ENCODE measurements at regions not wholly inside any gene's neighbourhood (a gene's known extent, or its start where the extent isn't known, plus 50 kb on each side); places are given as distances from the start of the nearest gene placed in this dataset.

DNA sequence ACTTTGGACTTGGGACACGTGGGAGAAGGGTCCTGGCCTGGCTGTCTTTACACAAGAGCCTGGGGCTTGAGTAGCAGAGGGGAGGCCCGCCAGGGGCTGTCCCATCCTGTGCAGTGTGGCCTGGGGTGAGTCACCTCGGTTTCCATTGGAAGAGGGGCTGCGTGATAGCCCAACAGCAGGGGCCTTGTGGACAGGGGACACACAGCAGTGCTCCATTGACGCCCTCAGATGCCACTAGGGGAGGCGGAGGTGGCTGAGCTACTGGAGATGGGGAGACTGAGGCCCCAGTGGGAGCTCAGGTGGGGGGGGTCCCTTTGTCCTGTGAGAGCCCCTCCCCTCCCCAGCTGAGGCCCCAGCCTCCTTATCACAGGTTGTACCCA, 50.0 kb upstream of the RNU6ATAC start:
- no peak for DNase-seq

DNA sequence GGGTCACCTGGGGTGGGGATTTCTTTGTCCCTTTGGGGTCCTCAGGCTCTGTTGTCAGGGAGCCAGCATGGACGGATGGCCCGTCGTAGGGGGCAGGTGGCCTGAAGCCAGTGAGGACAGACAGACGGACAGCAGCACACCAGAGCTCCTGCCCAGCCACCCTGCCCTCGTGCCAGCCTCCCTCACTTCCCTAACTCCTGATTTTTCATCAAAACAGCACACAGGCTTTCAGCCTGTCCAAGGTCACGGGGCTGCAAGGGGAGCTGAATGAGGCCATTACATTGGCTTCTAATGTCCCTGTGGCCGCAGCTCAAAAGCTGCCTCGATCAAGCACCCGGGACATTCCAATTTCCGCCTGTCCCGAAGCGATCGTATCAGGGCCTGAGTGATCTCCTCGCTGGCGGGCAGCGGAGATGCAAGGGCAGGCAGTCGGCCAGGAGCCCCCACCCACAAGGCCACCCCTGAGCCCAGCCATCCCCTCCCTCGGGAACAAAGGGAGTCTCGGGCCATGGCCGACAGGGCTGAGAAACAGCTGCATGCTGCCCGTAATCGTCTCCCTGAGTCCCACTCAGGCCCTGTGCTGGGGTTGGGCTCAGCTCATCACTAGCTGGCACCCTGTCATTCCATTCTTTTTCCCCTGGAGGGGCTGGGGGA, 50.5 kb upstream of the RNU6ATAC start:
- no peak for DNase-seq

DNA sequence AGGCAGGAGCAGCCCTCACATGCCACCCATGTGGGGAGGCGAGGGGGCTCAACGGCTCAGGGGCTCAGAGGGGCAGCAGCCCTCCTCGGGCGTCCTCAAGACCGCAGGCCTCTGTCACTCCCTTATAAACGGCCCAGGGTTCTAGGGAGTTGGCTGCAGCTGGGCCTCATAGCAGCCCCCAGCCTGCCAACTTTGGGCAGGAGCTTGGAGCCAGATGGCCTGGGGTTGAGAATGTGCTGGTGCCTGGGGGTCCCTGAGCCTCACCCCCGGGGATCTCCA, 51.0 kb upstream of the RNU6ATAC start:
- DNase-seq, result no peak

DNA sequence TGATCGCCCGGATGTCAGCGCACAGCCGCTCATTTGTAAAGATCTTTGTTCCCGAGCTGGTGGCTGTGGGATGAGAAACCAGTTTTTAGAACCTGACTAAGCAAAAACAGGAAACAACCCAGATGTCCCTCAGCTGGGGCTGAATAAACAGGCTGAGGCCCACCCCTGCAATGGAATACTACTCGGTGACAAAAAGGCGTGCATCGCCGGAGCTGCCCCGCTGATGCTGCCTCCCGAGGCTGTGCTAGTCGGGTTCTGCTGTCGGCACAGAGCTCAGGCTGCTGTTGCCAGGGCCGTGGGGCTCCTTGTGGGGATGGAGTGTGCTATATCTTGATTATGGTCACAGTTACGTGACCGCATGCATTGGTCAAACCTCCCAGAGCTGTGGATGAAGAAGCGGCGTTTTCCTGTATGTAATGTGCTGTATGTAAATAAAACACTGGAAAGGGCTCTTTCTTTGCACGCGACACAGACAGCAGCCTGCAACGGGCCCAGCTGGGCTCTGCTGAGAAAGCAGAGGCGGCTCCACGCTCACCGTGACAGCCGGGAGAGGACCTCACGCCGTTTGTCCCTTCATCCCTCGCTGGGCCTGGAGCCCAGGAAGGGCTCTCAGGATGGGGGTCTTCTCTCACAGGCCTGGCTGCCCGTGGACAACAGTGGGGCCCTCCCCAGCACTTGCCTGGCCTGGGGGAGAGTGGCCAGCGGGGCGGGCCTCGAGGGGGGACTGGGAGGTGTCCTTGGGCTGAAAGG, 51.5 kb upstream of the RNU6ATAC start:
- no peak for DNase-seq

DNA sequence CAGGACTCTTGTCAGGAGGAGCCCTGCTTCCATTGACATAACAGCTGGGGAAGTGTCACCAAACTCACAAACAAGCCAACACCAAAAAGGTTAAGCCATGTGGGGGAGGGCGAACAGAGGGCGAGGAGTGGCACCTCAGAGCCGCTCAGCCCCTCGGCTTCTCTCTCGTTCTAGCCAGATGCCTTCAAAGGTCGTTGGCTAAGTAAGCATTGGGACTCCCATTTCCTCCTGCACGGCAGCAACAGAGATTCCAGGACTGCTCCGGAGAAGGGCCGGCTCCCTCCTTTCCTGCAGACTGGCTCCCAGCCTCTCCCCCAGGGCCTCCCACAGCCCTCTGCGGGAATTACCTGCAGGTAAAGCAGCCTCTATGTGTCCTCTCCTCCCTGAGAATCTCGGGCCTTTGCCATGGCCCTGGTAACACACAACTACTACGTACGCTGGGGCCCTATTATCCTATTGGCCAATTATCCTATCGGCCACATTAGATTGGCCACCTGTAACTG, 52.1 kb upstream of the RNU6ATAC start:
- no peak for DNase-seq

DNA sequence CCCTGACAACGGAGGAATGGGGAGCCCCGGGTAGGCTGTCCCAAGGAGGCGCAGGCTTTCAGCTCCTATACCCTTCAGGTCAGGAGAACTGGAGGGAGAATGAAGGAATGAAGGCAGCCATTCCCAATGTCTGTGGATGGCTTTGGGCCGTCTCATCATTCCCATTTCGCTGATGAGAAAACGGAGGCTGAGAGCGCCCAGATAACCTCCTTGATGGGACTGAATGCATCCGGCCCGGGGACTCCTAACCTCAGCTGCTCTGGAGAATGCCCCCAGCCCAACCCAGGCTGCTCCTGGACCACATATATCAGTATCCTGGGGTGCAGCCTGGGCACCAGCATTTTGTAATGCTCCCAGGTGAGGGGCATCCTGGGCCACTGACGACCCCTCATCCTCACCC, 52.6 kb upstream of the RNU6ATAC start:
- no peak for DNase-seq

DNA sequence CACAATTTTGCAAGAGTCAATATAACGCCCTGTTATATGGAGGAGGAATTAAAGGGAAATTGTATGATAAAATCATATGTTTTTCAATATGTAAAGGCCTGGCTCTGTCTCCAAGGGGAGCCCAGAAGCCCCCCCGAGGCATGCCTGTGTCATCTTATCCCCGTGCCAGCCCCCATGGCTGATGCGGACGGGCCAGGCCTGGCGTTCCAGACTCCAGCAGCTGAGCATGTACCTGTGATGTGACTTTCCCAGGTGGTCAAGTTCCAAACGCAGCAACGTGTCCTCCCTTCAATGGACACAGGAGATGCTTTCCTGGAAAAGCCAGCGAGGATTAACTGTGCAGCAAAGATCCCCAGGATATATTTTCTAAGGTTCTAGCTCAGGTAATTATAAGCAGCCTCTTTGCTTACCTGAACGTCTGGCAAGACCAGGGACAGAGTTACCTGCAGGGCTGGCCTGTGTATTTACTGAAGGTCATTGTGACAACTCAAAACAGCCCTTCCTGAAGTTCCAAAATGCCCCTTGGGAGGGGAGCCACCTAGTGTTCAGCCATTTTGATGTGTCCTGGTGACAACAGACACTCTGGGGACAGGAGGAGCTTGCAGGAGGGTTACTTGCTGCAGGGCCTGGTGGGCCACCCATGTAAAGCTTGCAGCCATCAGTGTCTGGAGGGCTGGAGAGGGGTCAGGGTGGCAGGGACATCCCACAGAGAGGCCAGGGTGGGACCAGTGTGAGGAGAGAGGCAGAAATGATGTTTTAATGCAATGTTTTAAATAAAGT, 53.3 kb upstream of the RNU6ATAC start:
- no peak for DNase-seq

DNA sequence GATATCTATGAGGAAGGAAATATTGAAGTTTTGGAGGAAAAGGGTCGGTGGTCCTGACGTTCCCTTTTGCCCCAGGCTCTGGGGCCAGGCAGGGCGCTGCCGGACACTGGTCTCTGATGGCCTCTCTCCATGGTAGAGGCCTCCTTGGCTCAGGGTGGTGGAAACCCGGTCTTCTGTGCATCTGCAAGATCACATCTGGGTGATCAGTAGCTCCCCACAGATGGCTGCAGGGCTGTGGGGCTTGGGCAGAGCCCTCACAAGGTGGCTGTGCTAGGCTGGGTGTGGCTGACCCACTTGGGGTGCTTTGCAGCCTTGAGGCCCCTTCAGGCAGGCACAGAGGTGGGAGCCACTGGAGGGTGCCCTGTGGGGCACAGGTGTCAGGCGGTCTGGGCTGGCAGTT, 53.9 kb upstream of the RNU6ATAC start:
- no peak for DNase-seq

DNA sequence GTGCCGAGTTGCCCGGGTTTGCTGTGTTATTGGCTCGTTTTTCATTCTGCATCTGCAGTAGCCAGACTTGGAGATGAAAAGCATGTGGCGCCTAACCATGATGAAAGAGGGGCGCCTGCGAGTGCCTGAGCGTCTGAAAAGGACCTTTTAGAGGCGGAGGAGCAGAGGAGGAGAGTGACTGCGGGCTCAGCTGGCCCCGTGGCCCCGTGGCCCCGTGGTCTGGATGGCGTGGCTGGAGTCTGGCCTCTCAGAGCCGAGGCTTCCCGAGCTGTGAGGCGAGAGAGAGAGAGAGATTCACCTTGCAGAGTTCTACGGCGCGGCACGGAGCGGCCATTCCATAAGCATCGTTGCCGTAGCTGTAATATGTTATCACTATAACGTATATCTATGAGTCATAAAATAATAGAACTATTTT, 55.3 kb upstream of the RNU6ATAC start:
- DNase-seq, result no peak

DNA sequence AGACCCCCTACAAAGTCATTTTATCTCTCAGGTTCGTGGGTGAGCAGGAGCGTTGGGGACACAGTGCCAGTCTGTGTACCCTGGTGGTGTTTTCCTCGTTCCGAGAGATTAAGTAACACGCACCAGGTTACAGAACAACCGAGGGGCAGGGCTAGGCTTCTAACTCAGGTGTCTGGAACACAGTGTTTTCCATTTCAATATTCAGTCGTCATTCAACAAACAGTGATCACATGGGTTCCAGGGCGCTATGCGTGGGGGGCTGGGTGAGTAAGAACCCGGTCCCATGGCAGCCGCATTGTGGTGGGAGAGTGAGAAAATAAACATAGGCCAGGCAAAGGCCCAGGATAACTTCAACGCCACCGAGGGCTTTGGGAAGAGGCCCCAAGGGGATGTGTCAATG, 55.9 kb upstream of the RNU6ATAC start:
- no peak for DNase-seq

DNA sequence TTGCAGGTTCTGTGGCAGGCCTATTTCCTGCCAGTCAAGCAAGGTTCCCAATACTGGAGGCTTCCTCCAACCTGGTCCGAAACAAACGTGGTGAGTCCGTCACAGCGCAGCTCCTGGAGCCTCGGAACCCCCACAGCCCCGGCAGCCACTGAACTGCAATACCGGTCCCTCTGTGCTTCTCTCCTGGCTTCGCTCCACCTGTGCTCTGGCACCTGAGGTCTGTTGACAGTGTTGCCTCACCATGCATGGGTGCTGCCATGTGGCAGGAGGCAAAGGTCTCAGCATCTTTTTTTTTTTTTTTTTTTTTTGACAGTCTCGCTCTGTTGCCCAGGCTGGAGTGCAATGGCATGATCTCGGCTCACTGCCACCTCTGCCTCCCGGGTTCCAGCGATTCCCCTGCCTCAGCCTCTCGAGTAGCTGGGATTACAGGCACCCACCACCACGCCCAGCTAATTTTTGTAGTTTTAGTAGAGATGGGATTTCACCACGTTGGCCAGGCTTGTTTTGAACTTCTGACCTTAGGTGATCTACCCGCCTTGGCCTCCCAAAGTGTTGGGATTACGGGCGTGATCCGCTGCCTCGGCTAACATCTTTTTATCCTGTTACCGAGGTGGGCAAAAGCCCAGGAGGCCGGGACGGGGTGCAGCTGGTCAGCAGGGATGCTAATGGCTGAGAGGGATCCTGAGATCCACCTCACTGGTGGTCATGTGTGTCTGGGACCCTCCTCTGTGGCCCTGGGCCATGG, 57.1 kb upstream of the RNU6ATAC start:
- no peak for DNase-seq

DNA sequence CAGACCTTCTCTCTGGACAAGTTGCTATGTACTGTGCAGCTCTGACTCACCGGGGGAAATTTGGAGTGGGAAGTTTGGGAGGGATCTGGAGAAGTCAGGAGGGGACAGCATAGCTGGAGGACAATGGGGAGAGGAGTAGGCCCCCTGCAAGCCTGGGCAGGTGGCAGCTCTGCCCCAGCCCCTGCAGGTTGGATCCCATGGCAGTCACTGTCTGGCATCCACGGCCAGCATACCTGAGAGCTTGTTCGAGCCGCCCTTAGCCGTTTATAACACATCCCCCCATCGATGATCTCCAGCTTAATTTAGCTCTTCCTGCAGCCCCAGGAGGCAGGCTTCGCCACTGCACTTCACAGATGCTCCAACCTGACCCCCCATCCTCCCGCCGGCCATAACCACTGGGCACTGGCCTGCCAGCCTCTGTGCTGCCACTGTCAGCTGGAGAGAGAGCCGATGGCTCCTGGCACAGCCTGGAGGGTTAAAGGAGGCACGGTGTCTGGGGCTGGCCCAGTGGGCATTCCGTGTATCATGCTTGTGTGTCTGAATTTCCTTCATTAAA, 57.7 kb upstream of the RNU6ATAC start:
- no peak for DNase-seq

DNA sequence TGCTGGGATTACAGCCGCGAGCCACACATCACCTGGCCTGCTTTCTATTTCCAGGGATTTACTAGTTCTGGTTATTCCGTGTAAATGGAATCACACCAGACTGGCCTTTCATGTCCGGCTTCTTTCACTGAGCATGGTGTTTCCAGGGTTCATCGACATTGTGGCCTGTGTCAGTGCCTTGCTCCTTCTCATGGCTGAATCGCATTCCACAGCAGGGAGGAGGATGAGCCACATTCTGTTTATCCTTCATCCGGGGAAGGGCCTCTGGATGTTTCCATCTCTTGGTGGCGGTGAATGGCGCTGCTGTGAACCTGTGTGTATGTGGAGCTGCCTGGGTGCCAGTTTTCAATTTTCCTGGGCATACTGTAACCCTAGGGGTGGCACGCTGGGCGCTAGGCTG, 58.7 kb upstream of the RNU6ATAC start:
- no peak for DNase-seq

DNA sequence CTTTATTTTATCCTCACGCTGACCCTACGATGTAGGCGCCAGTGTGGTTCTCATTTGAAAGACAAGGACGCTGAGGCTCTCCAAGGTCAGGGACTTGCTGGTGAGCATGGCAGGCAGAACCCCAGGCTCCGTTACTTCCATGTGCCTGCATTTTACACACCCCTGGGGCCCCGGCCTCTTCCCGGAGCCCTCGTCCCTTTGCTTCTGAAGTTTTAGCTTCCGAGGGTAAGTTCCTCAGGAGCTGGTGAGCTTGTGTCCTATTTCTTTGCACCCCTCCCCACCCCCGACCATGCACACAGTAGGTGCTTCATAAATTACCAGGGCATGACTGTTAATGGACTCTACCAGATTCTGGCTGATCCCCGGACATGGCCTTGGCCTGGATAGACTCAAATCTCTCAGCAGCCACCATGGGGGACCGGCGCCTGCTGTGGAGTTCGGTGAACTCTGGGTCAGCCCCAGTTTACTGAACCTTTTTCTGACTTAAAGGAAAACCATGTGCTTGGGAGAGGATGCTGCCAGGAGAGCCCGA, 59.3 kb upstream of the RNU6ATAC start:
- DNase-seq, result no peak

DNA sequence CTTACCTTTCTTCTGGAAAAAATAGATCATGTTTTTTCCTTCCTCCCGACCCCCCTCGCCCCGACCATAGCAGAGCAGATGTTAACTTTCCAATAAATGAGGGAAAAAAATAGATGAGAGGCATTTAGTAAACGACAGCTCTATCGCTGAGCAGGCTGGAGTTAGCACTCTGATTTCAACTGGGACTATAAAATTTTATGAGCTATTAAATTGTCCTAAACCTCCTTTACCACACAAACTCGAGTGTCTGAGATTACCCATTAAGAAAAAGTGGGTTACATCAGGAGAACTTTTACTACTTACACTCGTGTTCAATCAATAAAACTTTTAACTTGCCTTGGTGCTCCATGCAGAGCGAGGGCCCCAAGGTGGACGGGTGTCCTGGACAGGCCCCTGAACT, 59.8 kb upstream of the RNU6ATAC start:
- DNase-seq, result no peak

DNA sequence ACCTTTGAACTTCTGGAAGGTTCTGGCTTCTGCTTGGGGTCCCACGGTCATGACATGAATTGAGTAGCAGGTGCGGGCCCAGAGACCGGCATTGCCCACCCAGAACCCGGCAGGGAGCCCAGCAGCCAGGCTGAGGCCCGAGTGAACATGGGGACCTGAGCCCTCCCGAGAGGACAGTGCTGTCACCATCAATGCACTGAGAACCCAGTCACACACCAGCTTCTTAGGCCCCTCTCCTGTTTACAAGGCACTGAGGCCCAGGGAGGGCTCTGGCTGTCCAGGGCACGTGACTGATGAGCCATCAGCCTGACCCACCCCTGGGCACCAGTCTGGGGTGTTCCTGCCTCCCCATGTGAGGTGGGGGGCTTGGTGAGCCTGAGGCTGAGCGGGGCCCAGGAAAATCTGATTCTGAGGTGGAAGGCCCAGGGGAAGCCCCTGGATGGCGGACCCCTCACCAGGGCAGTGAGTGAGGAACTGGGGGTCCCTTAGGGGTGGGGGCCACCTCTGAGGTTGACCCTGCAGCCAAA, 60.3 kb upstream of the RNU6ATAC start:
- DNase-seq, result no peak

DNA sequence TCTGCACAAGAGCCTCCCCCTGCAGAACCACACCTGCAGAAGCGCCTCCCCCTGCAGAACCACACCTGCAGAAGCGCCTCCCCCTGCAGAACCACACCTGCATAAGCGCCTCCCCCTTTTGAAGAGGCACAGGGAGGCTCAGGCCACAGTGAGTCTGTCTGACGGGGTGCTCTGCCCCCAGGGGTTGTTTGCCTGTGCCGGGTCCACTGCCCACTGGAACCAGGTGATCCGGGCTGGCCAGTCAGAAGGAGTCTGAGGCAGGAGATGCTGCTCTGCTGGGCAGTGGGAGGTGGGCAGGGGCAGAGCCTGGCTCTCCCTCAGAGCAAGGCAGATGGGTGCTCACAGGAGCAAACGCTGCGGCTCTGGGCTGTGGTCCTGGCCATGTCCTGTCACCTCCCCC, 60.8 kb upstream of the RNU6ATAC start:
- DNase-seq, result no peak

DNA sequence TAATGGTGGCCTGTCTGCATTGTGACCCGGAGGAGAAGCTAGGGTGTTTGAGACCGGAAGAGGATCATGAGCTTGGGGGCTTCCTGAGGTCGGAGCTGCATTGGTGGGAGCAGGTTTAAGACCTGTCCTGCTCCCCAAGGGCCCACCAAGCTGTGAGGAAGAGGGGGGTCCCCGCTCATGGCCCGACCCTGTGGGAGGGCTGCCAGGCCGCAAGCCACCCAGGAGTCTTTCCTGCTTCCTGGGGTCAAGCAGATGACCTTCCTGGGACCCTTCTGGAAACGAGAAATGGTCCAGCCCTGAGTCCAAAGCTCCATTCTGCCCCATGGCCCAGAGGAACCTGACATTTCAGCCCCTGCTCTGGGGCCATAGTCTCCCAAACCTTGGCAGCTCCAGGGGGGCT, 61.5 kb upstream of the RNU6ATAC start:
- no peak for DNase-seq

DNA sequence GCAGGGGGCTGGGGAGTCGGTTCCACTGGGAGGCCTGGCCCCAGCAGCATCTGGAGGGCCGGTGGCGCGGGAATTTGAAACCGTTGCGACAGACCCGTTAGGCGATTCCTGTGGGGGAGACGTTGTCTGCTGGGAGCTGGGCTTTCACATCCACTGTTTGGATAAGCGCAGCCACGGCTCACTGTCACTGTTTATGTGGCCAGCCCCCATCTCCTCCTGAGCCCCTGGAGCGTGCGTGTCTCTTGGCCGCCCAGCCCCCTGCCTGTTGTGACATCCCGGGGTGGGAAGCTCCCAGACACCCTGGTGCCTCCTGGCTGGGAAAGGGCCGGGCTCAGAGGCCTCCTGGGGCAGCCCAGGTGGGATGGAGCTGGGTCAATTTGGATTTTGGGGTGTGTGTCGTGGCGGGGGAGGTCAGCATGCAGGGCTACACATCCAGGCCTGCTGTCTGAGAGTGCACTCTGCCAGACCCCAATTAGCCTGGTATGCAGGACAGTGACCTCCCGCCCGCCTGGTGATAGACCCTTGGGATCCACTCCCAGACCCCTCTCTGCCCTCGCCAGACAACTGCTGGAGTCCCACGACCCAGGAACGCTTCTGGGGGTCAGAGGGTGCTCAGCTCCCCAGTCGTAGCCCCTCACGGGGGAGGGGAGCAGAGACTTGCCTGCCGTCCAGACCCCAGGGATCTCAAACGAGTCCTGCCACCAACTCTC, 62.0 kb upstream of the RNU6ATAC start:
- DNase-seq, result no peak

DNA sequence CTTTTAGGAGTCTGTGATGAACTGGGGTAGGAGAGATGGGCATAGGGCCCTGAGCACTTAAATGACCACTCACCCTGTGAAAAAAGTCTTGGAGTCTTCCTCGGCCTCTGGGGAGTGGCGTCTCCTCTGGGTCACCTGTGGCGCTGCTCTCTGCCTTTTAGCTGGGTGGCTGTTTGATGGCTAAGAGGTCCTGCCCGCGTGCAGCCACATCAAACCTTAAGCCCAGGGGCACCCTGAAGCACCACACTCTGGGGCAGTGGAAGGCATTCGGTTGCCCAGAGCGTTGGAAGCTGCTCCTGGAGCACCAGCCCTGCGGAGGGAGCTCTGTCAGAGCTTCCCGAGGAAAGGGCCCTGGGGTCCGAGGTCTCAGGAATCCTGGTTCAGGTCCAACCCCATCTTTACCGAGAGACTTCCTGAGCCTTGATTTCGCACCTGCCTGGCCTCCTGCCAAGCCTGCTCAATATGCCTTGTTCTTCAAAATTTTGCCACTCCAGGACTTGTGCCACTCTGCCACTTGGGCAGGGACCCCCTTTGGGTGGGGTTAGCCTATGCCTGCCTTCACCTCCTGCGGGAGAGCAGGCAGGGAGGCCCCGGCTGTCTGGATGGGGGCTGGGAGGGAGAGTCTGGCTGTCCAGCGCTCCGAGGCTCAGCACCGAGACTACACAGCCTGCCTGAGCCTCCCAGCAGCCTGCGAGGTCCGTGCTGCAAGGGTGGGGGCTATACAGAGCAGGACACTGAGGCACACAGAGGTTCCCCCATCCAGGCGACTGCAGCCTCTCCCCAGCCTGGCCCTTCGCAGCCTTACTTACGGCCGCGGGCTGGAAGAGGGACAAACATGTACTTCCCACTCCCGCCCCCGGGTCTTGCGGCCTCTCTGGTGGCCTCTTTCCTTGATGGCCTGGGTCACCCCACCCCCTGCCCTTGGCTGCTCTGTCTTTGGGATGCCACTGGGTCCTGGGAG, 63.4 kb upstream of the RNU6ATAC start:
- no peak for DNase-seq

DNA sequence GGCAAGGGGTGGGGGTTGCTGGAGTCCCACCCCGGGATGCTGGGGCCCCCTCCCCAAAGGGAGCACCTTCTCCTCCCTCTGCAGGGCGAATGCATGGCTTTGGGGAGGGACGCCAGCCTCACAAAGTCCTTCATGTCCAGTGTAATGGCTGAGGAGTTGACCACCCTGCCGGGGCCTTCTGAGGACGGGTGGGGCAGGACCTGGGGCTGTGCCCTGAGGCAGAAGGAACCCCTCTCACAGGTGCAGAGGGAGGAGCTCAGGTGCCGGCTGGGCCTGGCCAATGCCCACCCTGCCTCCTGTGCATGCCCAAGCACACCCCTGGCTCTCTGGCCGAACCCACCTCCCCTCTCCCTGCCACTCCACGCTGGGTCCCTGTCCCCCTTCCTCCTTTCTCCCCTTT, 64.3 kb upstream of the RNU6ATAC start:
- DNase-seq, result no peak

Measured in CD4-positive, alpha-beta T cell treated with Interleukin-4 for 4 hours (primary cell).